ENCODE measurements at regions not wholly inside any gene's neighbourhood (a gene's known extent, or its start where the extent isn't known, plus 50 kb on each side); places are given as distances from the start of the nearest gene placed in this dataset.

GRCh38 chr18:78860117-78860516 is 119.5 kb upstream of the SALL3 start:
- 63 to 75% (median 70%) methylated on average over 11 of the region's 11 CpGs for WGBS, 4 donors
- ATAC-seq (no peak), DNase-seq (no peak)
- intact Hi-C loops (cut with DNase I), result no loop called here
- Histone ChIP-seq H3K27me3 (peaks cover 0 to 6% (median 0%) of the 10 kb centered on the region in 9 donors), H3K4me3 (no peak overlapping the region), H3K27ac (no peak overlapping the region), H3K36me3 (no peaks in the 10 kb centered on the region), H3K4me1 (peaks cover 0 to 6% (median 0%) of the 10 kb centered on the region in 12 donors), H3K9me3 (no peaks in the 10 kb centered on the region)
- TF ChIP-seq CTCF (IDR thresholded peaks at IDR 0.05) (no peak), POLR2A (IDR thresholded peaks at IDR 0.05) (no peak)

GRCh38 chr18:78861116-78861515 is 118.5 kb upstream of the SALL3 start:
- H3K27ac ChIP-seq, result no peak overlapping the region
- peak in 2 of 4 donors; percentile 36 to 37 for ATAC-seq
- TF ChIP-seq CTCF (IDR thresholded peaks at IDR 0.05), result no peak
- H3K27me3 ChIP-seq, result peaks cover 0 to 9% (median 0%) of the 10 kb centered on the region in 9 donors
- H3K9me3 ChIP-seq, result no peaks in the 10 kb centered on the region
- DNase-seq, result no peak
- intact Hi-C loops (cut with DNase I), result no loop called here
- no peaks in the 10 kb centered on the region for H3K36me3 ChIP-seq
- H3K4me1 ChIP-seq, result peaks cover 0 to 8% (median 0%) of the 10 kb centered on the region in 12 donors
- 39 to 49% (median 46%) methylated on average over 11 of the region's 11 CpGs for WGBS, 4 donors
- H3K4me3 ChIP-seq, result no peak overlapping the region

- Histone ChIP-seq H3K4me3 (no peak overlapping the region), H3K27me3 (peaks cover 0 to 9% (median 0%) of the 10 kb centered on the region in 9 donors), H3K4me1 (peaks cover 0 to 8% (median 0%) of the 10 kb centered on the region in 12 donors), H3K36me3 (no peaks in the 10 kb centered on the region), H3K9me3 (no peaks in the 10 kb centered on the region), H3K27ac (no peak overlapping the region)
- ATAC-seq (no peak), DNase-seq (no peak)
- TF ChIP-seq CTCF (IDR thresholded peaks at IDR 0.05) (no peak), POLR2A (IDR thresholded peaks at IDR 0.05) (no peak)
- intact Hi-C loops (cut with DNase I), result no loop called here
- 58 to 78% (median 64%) methylated on average over 7 of the region's 7 CpGs for WGBS, 4 donors
Observed at GRCh38 chr18:78861706-78862105, 117.9 kb upstream of the SALL3 start.

GRCh38 chr18:78862395-78862794 is 117.2 kb upstream of the SALL3 start:
- Histone ChIP-seq H3K27me3 (peaks cover 0 to 9% (median 0%) of the 10 kb centered on the region in 9 donors), H3K9me3 (no peaks in the 10 kb centered on the region), H3K36me3 (no peaks in the 10 kb centered on the region), H3K4me3 (no peak overlapping the region), H3K4me1 (peaks cover 0 to 8% (median 0%) of the 10 kb centered on the region in 12 donors), H3K27ac (no peak overlapping the region)
- DNase-seq, result no peak
- intact Hi-C loops (cut with DNase I), result no loop called here
- no peak for TF ChIP-seq CTCF (IDR thresholded peaks at IDR 0.05)
- TF ChIP-seq POLR2A (IDR thresholded peaks at IDR 0.05), result no peak
- no peak for ATAC-seq
- WGBS, 4 donors, result 84 to 92% (median 87%) methylated on average over 9 of the region's 9 CpGs

Data from heart left ventricle (tissue), 16 donors.